Keratinocyte (primary cell): ENCODE measurements at regions not wholly inside any gene's neighbourhood (a gene's known extent, or its start where the extent isn't known, plus 50 kb on each side); places are given as distances from the start of the nearest gene placed in this dataset.

Experiments used
- DNase-seq: peaks from one replicate; pipeline ENCODE4 v3.0.0-alpha.2; 2011; ENCODE audit warnings: low read depth, missing footprints, low spot score
- FAIRE-seq: peaks from 2 replicates; lab custom pipeline; 2011; peaks lifted over from hg19 to GRCh38; lab: Jason Lieb, UNC
- H2AFZ ChIP-seq: 2 replicates; pipeline ENCODE4 v1.6.0; 2012; ENCODE audit warnings: low read length, control low read depth, inconsistent platforms; ENCODE audit not compliant: control insufficient read depth
- H3K27ac ChIP-seq: 2 replicates; pipeline ENCODE4 v1.5.1; 2011; ENCODE audit warnings: low read length; ENCODE audit not compliant: control insufficient read depth, insufficient read depth
- H3K27me3 ChIP-seq: 3 replicates; pipeline ENCODE4 v1.6.0; 2011; ENCODE audit warnings: low read length; ENCODE audit not compliant: control insufficient read depth, insufficient read depth; ENCODE audit errors: extremely low read depth
- H3K36me3 ChIP-seq, 2 experiments: 2 replicates in 1 of 2; 3 replicates in 1 of 2; pipeline ENCODE4 v1.5.1; 2011; ENCODE audit warnings: low read length in 2 of 2, mild to moderate bottlenecking in 1 of 2; ENCODE audit not compliant: control insufficient read depth in 2 of 2, insufficient read depth in 2 of 2; ENCODE audit errors: extremely low read depth in 1 of 2
- H3K4me1 ChIP-seq: 3 replicates; pipeline ENCODE4 v1.5.1; 2011; ENCODE audit warnings: low read length; ENCODE audit not compliant: control insufficient read depth, insufficient read depth; ENCODE audit errors: extremely low read depth
- H3K4me2 ChIP-seq: 3 replicates; pipeline ENCODE4 v1.6.0; 2011; ENCODE audit warnings: low read depth, low read length; ENCODE audit not compliant: control insufficient read depth, insufficient read depth; ENCODE audit errors: extremely low read depth
- H3K4me3 ChIP-seq, 3 experiments: fragments of 200-600 bp in 1 of 3; sonication (generic) in 1 of 3; 2 replicates in 2 of 3; 3 replicates in 1 of 3; pipeline ENCODE4 v1.5.1; 2011 to 2016; ENCODE audit warnings: low read length in 3 of 3, mild to moderate bottlenecking in 3 of 3, control low read depth in 2 of 3, inconsistent platforms in 1 of 3, low read depth in 1 of 3, mixed read lengths in 1 of 3, mixed run types in 1 of 3, moderate library complexity in 1 of 3; ENCODE audit not compliant: control insufficient read depth in 2 of 3, insufficient read depth in 2 of 3; ENCODE audit errors: extremely low read depth in 1 of 3
- H3K79me2 ChIP-seq: 2 replicates; pipeline ENCODE4 v1.6.0; 2012; ENCODE audit warnings: low read length; ENCODE audit not compliant: control insufficient read depth, insufficient read depth
- H3K9ac ChIP-seq: 3 replicates; pipeline ENCODE4 v1.6.0; 2011; ENCODE audit warnings: low read length; ENCODE audit not compliant: control insufficient read depth, insufficient read depth; ENCODE audit errors: extremely low read depth
- H3K9me1 ChIP-seq: 3 replicates; pipeline ENCODE4 v1.6.0; 2011; ENCODE audit warnings: low read length; ENCODE audit not compliant: control insufficient read depth, insufficient read depth; ENCODE audit errors: extremely low read depth
- H3K9me3 ChIP-seq: 2 replicates; pipeline ENCODE4 v1.5.1; 2012; ENCODE audit warnings: low read depth, low read length; ENCODE audit not compliant: control insufficient read depth
- H4K20me1 ChIP-seq: 3 replicates; pipeline ENCODE4 v1.6.0; 2011; ENCODE audit warnings: low read length; ENCODE audit not compliant: control insufficient read depth, insufficient read depth; ENCODE audit errors: extremely low read depth
- EZH2 ChIP-seq: IDR thresholded peaks from one replicate; pipeline ENCODE4 v1.6.1; 2012; ENCODE audit warnings: inconsistent platforms, mild to moderate bottlenecking, low read length, moderate library complexity
- dilution Hi-C: fragments of 300-500 bp; cut with MboI; formaldehyde crosslinking; loops from one replicate; pipeline ENCODE4 v1.7.0; 2020; ENCODE audit warnings: low sequenced_read_pairs; ENCODE audit not compliant: extremely low pct_ligation_motif_present
- TF ChIP-seq, protein P1 (sequence below), 3 experiments: IDR thresholded peaks in 1 of 3; conservative IDR thresholded peaks in 1 of 3; optimal IDR thresholded peaks in 1 of 3; 2 replicates in 2 of 3; 3 replicates in 1 of 3; pipeline versions ENCODE3 to v1.5.1; 2011; ENCODE audit warnings: low read length in 3 of 3, mild to moderate bottlenecking in 3 of 3, moderate library complexity in 2 of 3, control low read depth in 1 of 3, inconsistent platforms in 1 of 3; ENCODE audit not compliant: insufficient read depth in 2 of 3; ENCODE audit errors: extremely low read depth in 1 of 3

DNA sequence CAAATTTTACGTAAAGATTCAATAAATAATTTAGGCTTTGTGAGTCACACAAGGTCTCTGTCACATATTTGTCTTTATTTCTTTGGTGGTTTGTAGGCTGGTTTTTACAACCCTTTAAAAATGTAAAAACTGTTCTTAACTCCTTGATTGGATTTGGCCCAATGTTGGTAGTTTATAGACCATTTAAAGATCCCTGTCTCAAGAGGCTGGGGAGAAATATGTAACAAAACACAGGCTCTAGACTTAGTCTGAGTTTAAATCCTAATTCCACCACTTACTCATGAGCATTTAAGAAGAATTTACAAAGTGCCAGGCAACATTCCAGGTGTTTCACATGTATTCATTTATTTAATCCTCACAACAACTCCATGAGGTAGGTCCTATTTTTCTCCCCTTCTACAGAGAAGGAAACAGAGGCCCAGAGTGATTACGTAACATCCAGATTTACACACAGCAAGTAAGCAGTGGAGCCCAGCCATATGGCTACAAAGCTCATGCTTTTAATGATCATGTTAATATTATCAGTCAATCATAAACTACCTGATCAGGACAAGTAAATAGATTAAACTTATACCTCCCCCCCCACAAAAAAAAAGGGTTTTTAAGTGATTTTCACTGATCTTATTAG is 416.6 kb upstream of the ACVR2A start:
- Histone ChIP-seq H3K27me3 (no peaks in the 10 kb centered on the region), H3K4me2 (no peak overlapping the region), H4K20me1 (no peaks in the 10 kb centered on the region), H3K79me2 (no peaks in the 10 kb centered on the region), H2AFZ (no peak overlapping the region), H3K9me3 (no peaks in the 10 kb centered on the region), H3K9ac (no peak overlapping the region), H3K27ac (no peak overlapping the region), H3K4me3 (no peak overlapping the region), H3K36me3 (no peaks in the 10 kb centered on the region), H3K4me1 (no peaks in the 10 kb centered on the region), H3K9me1 (no peaks in the 10 kb centered on the region)
- no peak for TF ChIP-seq EZH2
- TF ChIP-seq, protein P1, sequence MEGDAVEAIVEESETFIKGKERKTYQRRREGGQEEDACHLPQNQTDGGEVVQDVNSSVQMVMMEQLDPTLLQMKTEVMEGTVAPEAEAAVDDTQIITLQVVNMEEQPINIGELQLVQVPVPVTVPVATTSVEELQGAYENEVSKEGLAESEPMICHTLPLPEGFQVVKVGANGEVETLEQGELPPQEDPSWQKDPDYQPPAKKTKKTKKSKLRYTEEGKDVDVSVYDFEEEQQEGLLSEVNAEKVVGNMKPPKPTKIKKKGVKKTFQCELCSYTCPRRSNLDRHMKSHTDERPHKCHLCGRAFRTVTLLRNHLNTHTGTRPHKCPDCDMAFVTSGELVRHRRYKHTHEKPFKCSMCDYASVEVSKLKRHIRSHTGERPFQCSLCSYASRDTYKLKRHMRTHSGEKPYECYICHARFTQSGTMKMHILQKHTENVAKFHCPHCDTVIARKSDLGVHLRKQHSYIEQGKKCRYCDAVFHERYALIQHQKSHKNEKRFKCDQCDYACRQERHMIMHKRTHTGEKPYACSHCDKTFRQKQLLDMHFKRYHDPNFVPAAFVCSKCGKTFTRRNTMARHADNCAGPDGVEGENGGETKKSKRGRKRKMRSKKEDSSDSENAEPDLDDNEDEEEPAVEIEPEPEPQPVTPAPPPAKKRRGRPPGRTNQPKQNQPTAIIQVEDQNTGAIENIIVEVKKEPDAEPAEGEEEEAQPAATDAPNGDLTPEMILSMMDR (optimal IDR thresholded peaks at IDR 0.05 in 1 of 3, IDR thresholded peaks at IDR 0.05 in 1 of 3, conservative IDR thresholded peaks at IDR 0.05 in 1 of 3; ENCODE audit: extremely low read depth in 1 of 3, insufficient read depth in 2 of 3, low read length in 3 of 3) = no peak
- FAIRE-seq = no peak
- no peak for DNase-seq
- dilution Hi-C loops = no loop called here

DNA sequence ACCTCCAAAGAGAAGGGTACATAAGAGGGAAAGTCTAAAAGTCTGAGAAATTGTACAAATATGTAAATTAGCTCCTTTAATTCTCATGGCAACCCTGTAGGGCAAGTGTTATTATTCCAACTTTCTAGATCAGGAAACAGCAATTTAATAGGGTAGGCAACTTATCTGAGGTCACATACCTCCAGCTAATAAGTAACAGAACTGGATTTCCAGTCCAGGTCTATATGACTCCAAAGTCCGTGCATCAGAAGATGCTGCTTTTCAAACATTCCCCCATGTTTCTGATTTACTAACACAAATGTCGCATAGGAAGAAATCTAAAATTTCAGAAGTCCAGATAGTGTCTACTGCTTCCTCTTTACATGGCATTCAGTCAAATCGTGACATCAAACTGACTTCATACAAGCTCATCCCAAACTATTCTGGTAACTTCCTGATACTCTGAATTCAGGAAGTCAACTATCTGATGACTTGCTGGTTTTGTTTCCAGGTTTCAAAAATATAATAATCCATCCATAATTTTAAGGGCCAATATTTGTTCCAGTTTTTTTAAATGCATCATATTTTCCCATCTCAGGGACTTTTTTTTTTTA is 419.3 kb upstream of the ACVR2A start:
- Histone ChIP-seq H3K9me3 (no peaks in the 10 kb centered on the region), H3K27ac (no peak overlapping the region), H3K4me1 (no peaks in the 10 kb centered on the region), H3K36me3 (no peaks in the 10 kb centered on the region), H3K4me2 (no peak overlapping the region), H3K4me3 (no peak overlapping the region), H3K79me2 (no peaks in the 10 kb centered on the region), H2AFZ (no peak overlapping the region), H3K9ac (no peak overlapping the region), H3K9me1 (no peaks in the 10 kb centered on the region), H4K20me1 (no peaks in the 10 kb centered on the region), H3K27me3 (no peaks in the 10 kb centered on the region)
- dilution Hi-C loops = no loop called here
- TF ChIP-seq, protein P1 (optimal IDR thresholded peaks at IDR 0.05 in 1 of 3, IDR thresholded peaks at IDR 0.05 in 1 of 3, conservative IDR thresholded peaks at IDR 0.05 in 1 of 3; ENCODE audit: extremely low read depth in 1 of 3, insufficient read depth in 2 of 3, low read length in 3 of 3) = no peak
- TF ChIP-seq EZH2 = no peak
- no peak for DNase-seq
- FAIRE-seq = no peak
